DMS 273 (cell line): ENCODE measurements at regions not wholly inside any gene's neighbourhood (a gene's known extent, or its start where the extent isn't known, plus 50 kb on each side); places are given as distances from the start of the nearest gene placed in this dataset.
"Not testable (repeated sequence)": the region's sequence is repeated elsewhere in the genome, so short reads cannot be mapped to it uniquely, and the experiment has no call there.

Experiments used
- DNase-seq: peaks from one replicate; lab custom pipeline; 2025; ENCODE audit not compliant: unreplicated experiment; lab: John Stamatoyannopoulos, UW

GRCh38 chr9:1909322-1909721 is 105.8 kb upstream of the SMARCA2 start:
- no peak for DNase-seq

GRCh38 chr9:1910269-1910811 is 104.8 kb upstream of the SMARCA2 start:
- DNase-seq = no peak

- peak; percentile 65 for DNase-seq
Observed at GRCh38 chr9:1913631-1914330, 101.4 kb upstream of the SMARCA2 start.

GRCh38 chr9:1916095-1916494 is 99.1 kb upstream of the SMARCA2 start:
- no peak for DNase-seq

GRCh38 chr9:1916655-1917054 is 98.5 kb upstream of the SMARCA2 start:
- peak; percentile 67 for DNase-seq

- peak; percentile 72 for DNase-seq
Observed at GRCh38 chr9:1917396-1917935, 97.7 kb upstream of the SMARCA2 start.

- no peak for DNase-seq
Observed at GRCh38 chr9:1918108-1918507, 97.0 kb upstream of the SMARCA2 start.

- peak; percentile 6 for DNase-seq
Observed at GRCh38 chr9:1918622-1919021, 96.5 kb upstream of the SMARCA2 start.

GRCh38 chr9:1919229-1919628 is 95.9 kb upstream of the SMARCA2 start:
- DNase-seq = no peak

- DNase-seq = no peak
Observed at GRCh38 chr9:1920386-1920785, 94.8 kb upstream of the SMARCA2 start.

- peak; percentile 16 for DNase-seq
Observed at GRCh38 chr9:1922026-1922425, 93.1 kb upstream of the SMARCA2 start.

GRCh38 chr9:1927546-1927945 is 87.6 kb upstream of the SMARCA2 start:
- DNase-seq = no peak

- DNase-seq = no peak
Observed at GRCh38 chr9:1929134-1929533, 86.0 kb upstream of the SMARCA2 start.

GRCh38 chr9:1929722-1930244 is 85.4 kb upstream of the SMARCA2 start:
- DNase-seq = no peak

- DNase-seq = not testable (repeated sequence)
Observed at GRCh38 chr9:1930245-1930736, 84.9 kb upstream of the SMARCA2 start.

- no peak for DNase-seq
Observed at GRCh38 chr9:1938135-1938534, 77.0 kb upstream of the SMARCA2 start.

- DNase-seq = no peak
Observed at GRCh38 chr9:1938675-1939170, 76.4 kb upstream of the SMARCA2 start.

GRCh38 chr9:1939466-1939865 is 75.7 kb upstream of the SMARCA2 start:
- no peak for DNase-seq

GRCh38 chr9:1939926-1940368 is 75.2 kb upstream of the SMARCA2 start:
- peak; percentile 80 for DNase-seq

- DNase-seq = peak; percentile 39
Observed at GRCh38 chr9:1941989-1942388, 73.2 kb upstream of the SMARCA2 start.

GRCh38 chr9:1946526-1947283 is 68.4 kb upstream of the SMARCA2 start:
- DNase-seq = no peak
